SK-N-SH treated with all-trans-retinoic acid at 6 μM for 48 hours (cell line): ENCODE measurements at regions not wholly inside any gene's neighbourhood (a gene's known extent, or its start where the extent isn't known, plus 50 kb on each side); places are given as distances from the start of the nearest gene placed in this dataset.

Source experiments
- ARNTL ChIP-seq: fragments of 450-650 bp; formaldehyde crosslinking; IDR thresholded peaks from 2 replicates; pipeline ENCODE4 v1.5.0; 2020; ENCODE audit warnings: low read depth, mild to moderate bottlenecking, moderate library complexity, borderline replicate concordance
- BACH2 ChIP-seq: fragments of 250-450 bp; sonication (Bioruptor Pico); IDR thresholded peaks from 2 replicates; pipeline ENCODE4 v1.9.0; 2021; ENCODE audit warnings: mild to moderate bottlenecking, borderline replicate concordance
- CREB5 ChIP-seq: fragments of 250-450 bp; sonication (Bioruptor Pico); IDR thresholded peaks from 2 replicates; pipeline ENCODE4 v1.5.1; 2020; ENCODE audit warnings: low read depth, mild to moderate bottlenecking, moderate library complexity
- CSDC2 ChIP-seq: fragments of 250-450 bp; sonication (Bioruptor Pico); IDR thresholded peaks from 2 replicates; pipeline ENCODE4 v1.5.0; 2020; ENCODE audit warnings: mild to moderate bottlenecking, moderate library complexity
- OSR1 ChIP-seq: fragments of 250-450 bp; sonication (Bioruptor Pico); IDR thresholded peaks from 2 replicates; pipeline ENCODE4 v1.8.0; 2022; ENCODE audit warnings: moderate library complexity, mild to moderate bottlenecking, inconsistent platforms
- PATZ1 ChIP-seq: fragments of 250-450 bp; sonication (Bioruptor Pico); IDR thresholded peaks from 2 replicates; pipeline ENCODE4 v1.8.0; 2020; ENCODE audit warnings: mild to moderate bottlenecking, moderate library complexity, borderline replicate concordance
- TOX ChIP-seq: fragments of 250-450 bp; sonication (Bioruptor Pico); IDR thresholded peaks from 2 replicates; pipeline ENCODE4 v1.8.0; 2021; ENCODE audit warnings: mild to moderate bottlenecking, moderate library complexity, borderline replicate concordance
- ZC3H10 ChIP-seq: fragments of 250-450 bp; sonication (Bioruptor Pico); IDR thresholded peaks from 2 replicates; pipeline ENCODE4 v1.5.1; 2021; ENCODE audit warnings: mild to moderate bottlenecking, moderate library complexity
- ZFP3 ChIP-seq: fragments of 250-450 bp; sonication (Bioruptor Pico); IDR thresholded peaks from 2 replicates; pipeline ENCODE4 v1.5.0; 2020; ENCODE audit warnings: mild to moderate bottlenecking, moderate library complexity
- ZFP30 ChIP-seq: fragments of 450-650 bp; formaldehyde crosslinking; IDR thresholded peaks from 2 replicates; pipeline ENCODE4 v1.5.0; 2022; ENCODE audit warnings: mild to moderate bottlenecking, moderate library complexity
- ZNF70 ChIP-seq: fragments of 450-650 bp; formaldehyde crosslinking; IDR thresholded peaks from 2 replicates; pipeline ENCODE4 v1.5.0; 2020; ENCODE audit warnings: mild to moderate bottlenecking, moderate library complexity
- TF ChIP-seq, protein P1 (sequence below): fragments of 250-450 bp; sonication (Bioruptor Pico); IDR thresholded peaks from 2 replicates; pipeline ENCODE4 v1.5.1; 2021; ENCODE audit warnings: mild to moderate bottlenecking, moderate library complexity

GRCh38 chr2:152820048-152820447 lies 101.6 kb downstream of the ARL6IP6 start:
- TF ChIP-seq ZC3H10 (CRISPR knock-in tag) (no peak), ARNTL (no peak), CREB5 (CRISPR knock-in tag) (no peak), ZFP3 (CRISPR knock-in tag) (no peak), OSR1 (CRISPR knock-in tag) (no peak), CSDC2 (CRISPR knock-in tag) (no peak), ZFP30 (CRISPR knock-in tag) (no peak), PATZ1 (CRISPR knock-in tag) (no peak), TOX (CRISPR knock-in tag) (no peak), ZNF70 (CRISPR knock-in tag) (no peak), BACH2 (CRISPR knock-in tag) (no peak)
- TF ChIP-seq, protein P1, sequence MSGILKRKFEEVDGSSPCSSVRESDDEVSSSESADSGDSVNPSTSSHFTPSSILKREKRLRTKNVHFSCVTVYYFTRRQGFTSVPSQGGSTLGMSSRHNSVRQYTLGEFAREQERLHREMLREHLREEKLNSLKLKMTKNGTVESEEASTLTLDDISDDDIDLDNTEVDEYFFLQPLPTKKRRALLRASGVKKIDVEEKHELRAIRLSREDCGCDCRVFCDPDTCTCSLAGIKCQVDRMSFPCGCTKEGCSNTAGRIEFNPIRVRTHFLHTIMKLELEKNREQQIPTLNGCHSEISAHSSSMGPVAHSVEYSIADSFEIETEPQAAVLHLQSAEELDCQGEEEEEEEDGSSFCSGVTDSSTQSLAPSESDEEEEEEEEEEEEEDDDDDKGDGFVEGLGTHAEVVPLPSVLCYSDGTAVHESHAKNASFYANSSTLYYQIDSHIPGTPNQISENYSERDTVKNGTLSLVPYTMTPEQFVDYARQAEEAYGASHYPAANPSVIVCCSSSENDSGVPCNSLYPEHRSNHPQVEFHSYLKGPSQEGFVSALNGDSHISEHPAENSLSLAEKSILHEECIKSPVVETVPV (CRISPR knock-in tag): no peak
